SIG-M5 (cell line): ENCODE measurements at regions not wholly inside any gene's neighbourhood (a gene's known extent, or its start where the extent isn't known, plus 50 kb on each side); places are given as distances from the start of the nearest gene placed in this dataset.

Experiments
- DNase-seq: peaks from one replicate; lab custom pipeline; 2025; lab: John Stamatoyannopoulos, UW

DNA sequence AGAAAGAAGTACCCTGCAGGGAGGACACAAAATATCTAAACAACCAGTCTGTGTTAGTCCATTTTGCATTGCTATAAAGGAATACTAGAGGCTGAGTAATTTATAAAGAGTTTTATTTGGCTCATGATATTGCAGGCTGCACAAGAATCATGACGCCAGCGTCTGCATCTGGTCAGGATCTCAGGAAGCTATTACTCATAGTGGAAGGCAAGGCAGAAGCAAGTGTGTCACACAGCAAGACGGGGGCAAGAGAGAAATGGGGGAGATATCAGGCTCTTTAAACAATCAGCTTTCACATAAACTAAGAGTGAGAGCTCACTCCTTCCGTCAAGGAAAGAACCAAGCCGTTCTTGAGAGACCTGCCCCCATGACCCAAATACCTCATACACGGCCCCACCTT is 614.8 kb downstream of the ZIC1 start:
- no peak for DNase-seq

DNA sequence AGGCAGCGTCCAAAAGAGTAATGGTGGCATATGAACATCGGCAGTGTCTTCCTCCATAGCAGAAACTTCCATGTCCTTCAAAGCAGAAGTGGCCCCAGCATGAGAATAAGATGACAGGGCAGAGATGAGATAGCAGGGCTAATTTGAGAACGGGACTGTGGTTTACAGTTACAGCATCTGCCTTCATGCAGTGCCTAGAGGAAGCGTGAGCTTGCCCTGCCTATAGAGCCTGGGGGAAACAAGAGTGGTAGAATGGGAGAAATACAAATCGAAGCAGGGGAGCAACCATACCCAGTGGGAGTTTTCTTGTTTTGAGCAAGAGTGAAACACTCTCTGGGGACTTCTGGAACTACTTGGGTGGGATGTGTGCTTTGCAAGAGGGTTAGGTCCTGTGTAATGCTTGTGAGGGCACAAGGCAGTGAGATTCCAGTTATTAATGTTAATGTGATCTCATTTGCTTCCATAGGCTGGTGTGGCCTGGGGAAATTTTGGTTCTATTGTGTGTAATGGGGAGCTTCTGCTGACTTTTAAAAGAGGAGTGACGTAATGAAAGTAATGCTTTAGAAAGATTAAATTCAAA is 616.9 kb downstream of the ZIC1 start:
- no peak for DNase-seq

DNA sequence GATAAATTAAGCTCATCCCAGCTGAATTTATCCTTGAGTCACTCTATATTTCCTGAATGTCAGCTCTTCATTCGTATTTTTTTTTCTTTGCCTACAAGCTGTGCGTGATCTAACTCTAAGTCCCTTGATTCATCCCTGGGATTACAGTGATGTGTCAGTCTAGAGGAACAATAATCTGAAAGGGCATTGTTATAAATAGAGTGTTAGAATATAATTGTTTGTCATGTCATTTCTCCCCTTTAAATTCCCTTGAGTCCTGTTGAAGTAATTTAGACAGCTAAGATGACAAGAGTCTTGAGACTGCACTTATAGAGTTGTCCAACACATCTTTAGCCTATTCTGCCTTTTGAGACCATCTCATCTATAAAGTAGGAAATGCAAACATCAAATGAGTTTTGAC is 621.8 kb downstream of the ZIC1 start:
- no peak for DNase-seq

DNA sequence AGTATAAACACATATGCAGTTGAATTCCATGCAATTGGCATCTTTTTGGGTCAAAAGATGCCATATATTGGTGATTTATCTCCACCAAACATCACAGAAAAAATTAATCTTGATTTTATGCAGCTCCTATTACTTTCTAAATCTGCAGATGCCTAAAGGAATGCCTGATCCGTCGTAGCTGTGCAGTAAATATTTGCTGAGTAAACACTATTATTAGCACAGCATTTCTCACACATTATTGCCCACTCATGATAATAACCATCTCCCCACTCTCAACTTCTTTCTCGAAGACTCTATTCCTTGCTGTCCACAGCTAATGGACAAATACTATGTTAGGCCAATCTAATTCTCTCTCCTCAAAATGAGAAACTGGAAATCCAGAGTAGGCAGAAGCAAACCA is 625.2 kb downstream of the ZIC1 start:
- DNase-seq, result no peak

DNA sequence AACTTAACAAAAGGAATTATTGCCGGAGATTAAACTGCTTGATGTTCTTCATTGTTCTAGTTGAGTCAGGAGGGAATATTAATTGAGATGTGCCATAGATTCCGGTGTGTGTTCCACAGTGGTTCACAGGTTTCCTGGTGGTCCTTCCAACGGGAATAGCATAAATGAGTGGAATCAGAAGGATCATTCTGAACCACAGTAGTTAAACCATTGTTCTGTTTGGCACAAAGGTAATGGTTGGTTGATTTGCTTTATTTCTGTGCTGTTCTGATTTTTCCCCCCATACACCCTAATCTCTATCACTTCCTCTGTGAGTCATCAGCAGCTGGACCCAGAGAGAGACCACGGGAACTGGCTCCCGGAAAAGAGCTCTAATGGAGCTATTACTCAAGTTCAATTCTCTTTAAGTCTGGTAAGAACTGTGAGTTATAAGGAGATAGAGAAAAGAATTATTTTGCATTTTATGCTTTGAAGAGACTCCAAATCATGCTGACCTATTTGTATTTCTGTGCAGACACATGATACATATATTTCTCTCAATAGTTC is 627.2 kb downstream of the ZIC1 start:
- DNase-seq, result no peak

DNA sequence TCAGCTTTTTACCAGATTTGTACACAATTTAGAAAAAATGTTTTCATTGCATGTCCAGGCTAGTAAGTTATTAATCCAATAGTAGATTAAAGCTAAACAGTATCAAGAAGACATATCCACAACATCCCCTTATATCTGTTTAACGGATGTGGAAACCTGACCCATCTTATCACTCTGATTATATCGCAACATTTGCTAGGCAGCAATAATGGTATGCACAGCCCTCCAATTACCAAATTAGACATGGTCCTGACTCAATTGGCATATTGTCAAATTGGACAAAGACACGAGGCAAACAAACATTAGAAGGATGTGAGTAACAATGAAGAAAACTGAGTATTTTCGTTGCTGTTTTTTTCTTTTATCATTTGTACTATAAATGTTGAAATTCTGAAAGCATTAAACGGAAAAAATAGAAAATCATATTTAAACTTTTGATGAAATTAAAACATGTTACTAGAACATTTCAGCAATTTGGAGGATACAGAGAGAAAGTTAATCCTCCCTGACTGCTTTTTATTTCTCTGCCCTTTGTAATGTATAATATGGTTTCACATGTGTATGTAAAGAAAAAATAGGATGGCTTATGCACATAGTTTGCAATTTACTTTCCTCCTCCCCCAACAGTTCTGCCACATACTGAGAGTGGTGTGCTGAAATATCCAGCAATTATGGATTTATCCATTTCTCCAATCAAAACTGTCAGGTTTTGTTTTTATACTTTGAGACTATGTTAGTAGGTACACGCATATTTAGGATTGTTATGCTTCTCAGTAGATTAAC is 633.7 kb downstream of the ZIC1 start:
- no peak for DNase-seq

DNA sequence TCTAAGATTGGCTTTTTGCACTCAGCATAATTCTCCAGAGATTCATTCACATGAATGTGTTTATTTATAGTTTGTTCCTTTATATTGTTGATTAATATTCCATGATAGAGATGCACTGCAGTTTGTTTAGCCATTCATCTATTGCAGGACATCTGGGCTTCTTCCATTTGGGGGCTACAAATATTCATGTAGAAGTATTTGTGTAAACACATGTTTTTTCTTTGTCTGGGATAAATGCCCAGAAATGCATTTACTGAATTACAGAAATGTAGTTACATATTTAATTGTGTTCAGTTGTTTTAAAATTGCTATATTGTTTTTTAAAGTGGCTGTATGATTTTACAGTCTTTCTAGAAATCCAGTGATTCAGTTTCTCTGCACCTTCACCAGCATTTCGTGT is 635.0 kb downstream of the ZIC1 start:
- DNase-seq, result no peak

DNA sequence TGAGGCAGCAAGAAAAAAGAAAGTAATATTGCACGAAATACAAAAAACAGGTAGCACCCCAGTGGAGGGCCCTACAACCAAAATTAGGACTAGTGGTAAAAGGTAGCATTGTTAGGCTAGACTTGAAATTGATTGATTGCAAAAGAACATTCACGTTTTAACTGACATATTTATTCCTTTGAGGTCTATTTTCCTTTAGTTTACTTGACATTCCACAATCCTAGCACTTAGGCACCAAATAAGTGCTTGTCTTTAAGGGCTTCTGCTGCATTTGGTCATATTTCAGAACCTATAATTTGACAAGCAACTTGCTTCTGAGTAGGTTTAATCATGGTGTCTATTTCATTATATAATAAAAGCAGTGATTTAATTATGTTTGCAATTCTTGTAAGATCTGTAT is 642.7 kb upstream of the AGTR1 start:
- DNase-seq, result no peak

DNA sequence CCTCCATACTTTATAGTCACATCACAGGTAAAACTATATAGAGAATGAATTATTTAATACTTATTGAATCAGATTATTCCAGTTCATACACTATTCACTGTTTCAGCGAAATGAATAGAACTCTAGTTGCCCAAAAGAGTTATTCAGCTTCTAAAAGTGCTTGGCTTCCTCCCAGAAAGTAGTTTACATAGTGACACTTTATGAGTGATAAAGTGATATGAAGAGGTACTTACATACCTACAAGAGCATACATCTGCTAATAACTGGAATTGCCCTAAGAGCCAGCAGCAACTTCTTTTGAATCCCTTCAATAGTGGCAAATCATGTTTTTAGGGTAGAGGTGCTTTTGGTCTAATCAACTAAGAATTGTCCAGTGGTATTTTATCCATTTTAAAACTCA is 635.1 kb upstream of the AGTR1 start:
- DNase-seq, result no peak

DNA sequence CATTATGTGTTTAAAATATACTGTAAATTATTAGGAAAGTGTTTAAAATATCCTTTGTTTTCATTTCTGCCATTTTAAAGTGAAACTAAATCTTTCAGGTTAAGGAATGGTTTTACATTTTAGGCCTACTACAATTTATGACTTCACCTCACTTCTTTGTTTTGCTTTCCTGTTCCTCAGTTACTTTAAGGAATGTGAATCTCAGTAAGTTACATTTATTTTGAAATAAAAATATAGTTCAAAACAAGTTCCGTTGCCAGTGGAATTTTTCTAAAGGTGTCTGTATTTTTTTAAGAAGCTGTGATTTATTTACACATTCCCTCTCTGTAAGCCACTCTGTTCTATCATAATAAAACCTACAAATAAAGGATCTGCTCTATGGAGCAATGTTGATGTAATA is 630.9 kb upstream of the AGTR1 start:
- no peak for DNase-seq

DNA sequence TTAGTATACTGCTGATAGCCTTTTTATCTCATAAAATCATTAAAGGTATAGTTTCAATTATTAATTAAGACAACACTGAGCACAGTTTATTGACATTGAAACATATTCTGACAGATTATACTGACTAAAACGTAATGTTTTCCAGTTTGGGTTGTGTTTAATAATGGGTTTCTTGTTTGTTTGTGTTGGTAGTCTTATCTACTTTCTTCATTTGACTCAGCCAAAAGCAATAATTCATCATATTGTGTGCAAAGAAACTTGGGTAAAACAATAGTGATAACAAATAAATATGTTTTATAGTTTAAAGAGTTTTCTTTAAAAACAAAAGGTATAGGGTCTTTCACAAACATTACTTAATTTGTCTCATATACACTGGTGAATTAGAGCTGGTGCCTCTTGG is 629.2 kb upstream of the AGTR1 start:
- no peak for DNase-seq

DNA sequence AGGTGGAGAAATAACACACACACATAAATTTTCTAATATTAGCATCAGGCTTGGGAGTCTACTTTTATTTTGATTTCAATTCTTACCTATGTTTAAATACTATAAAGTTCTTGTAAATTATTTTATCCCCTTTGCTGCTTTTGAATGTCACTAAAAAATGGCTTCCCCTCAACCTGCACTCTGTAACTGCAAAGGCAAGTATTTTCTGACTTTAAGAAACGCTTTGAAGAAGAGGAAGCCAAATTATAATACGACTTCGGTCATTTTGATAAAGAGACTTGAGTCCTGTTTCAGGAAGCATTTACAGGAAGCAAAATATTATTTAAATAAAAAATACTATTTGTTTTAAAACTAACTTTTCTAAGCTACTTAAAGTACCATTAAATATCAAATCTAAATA is 627.7 kb upstream of the AGTR1 start:
- DNase-seq, result no peak

DNA sequence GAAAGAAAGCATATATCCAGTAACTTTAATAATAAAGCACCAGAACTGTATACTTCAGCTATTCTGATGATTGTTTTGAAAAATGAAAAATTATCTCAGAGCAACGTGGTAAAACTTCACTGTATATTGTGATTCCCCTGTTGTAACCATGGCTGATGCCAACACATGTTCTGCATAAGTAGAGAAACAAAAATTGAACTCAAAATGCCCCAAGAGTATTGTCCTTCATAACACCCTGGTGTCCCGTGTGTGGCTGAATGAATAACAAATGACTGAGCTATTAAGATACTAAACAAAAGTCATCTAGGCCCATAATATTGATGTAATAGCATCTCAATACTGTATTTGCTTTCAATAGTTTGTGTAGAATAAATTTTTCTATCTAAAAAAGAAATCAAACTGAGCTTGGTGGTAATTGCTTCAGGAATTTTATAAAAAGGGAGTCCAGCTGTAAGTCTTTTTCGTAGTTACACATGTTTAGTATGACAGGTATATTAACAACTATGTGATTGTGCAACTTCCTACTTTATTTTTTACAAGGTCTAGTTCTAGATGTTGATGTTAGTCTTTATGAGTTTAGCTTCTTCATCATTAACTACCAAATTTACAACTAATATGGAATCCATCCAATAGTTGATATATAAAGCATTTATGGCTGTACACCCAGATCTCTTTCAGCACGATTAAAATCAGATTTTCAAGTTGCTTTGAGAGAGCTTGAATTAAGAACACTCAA is 623.8 kb upstream of the AGTR1 start:
- no peak for DNase-seq

DNA sequence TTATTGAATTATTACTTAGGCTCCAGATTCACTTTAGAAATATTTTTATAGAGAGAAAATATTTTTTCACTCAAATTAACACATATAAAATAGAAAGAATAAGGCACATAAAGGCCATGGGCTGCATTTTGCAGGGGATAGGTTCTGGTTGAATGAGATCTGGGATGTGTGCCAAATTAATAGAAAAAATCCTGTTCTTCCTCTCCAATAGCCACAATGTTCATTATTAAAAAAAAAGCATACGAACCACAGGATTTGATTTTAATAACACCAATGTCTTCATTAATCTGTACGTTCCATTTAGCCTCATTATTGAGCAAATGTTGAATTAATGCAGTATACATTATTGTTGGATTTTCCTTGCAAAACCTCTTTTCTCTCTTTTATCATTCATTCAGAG is 622.8 kb upstream of the AGTR1 start:
- DNase-seq, result no peak

DNA sequence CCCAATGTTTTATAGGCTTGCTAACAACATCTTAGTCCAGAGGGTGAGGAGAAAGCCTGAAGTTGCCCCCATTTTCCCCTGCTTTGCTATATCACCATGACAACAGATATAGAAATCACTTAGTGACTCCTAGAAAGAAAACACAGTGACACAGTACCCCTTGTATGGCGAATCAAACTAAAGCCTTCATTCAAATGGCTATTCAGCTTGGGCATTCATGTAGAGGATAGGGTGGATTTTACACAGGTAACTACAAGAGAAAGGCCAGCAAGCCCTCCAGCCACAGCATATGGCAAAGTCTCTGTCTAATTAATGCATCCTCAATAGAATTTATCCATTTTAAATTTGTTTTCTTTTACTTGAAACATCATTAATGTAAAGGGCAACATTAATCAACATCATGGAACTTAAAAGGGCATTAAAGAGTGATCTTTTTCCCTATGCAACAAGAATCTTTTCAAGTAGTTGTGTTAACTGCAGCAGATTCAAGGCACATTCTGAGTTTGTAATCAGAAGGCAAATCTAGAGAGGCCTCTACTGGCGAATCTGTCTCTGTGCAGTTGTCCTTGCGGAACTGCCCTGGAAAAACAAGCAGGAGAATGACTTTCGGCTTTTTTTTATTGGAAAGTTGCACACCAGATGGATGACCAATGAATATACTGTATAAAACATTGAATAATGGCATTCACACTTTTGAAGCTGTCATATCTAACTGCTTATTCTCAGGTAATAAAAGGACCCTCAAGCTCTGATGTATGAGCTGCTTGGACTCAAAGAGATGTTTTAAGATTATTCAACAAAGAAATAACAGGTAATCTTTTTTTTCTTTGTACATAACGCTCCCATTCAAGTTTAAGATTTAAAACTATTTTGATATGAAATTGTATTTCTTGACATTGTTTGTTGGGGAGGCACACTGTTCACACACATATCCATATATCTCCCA is 621.7 kb upstream of the AGTR1 start:
- no peak for DNase-seq

DNA sequence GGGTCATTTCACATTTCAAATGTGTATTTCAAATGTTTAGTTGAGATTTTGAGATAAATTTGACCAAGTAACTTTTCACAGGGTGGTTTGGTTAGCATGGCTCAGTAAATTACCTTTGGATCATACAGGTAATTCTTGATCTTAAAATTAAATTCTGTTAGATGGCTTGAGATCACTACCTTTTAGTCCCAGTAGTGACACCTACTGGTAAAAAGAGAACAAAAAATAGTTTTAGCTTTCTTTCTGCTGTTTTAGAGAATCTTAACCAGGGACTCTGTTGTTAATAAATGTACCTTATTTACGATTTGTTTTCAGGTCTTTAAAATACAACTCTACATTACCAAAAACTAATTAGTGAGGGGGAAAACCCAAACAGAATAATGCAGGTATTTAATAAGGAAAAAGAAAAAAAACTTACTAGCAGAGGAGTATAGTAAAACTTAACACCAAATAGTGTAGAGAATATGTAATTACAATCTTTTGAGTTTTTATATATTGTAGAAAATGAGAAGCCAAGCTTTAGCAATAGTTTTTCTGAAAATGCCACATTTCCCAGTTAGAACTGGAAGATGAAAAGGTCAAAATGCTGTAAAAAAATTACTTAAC is 620.3 kb upstream of the AGTR1 start:
- DNase-seq, result no peak

DNA sequence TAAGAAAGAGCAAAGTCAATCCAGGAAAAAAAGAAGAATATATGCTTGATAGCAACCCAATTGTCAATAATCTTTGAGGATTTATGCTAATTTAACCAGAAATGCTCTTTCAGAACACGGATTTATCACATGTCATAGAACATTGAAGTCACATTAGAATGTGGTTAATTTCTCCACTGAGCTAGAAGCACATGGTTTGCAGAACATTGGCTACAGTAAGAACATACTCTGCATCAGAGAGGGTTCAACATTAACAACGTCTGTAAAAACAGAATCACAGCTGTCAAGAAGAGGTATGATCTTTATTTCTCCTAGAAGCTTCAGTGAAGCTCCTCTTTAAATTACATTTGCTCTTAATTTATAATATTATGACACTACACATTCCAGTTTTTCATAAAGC is 619.7 kb upstream of the AGTR1 start:
- no peak for DNase-seq

DNA sequence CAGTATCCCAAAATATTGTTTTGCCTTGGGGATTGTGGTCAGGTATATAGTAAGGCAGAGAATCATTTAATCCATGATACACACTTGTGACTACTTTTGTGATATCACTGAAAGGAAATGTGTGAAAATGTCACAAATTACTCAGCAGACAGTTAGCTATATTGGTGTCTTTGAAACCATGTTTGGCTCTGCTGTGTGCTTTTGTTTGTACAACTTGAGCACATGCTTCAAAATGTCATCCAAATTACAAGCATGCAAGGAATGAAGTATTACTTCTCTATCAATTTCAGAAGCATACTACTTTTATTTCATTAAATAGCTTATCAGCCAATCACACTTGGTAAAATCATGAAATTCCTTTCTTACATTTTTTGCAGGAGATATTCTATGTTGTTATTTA is 619.0 kb upstream of the AGTR1 start:
- no peak for DNase-seq

DNA sequence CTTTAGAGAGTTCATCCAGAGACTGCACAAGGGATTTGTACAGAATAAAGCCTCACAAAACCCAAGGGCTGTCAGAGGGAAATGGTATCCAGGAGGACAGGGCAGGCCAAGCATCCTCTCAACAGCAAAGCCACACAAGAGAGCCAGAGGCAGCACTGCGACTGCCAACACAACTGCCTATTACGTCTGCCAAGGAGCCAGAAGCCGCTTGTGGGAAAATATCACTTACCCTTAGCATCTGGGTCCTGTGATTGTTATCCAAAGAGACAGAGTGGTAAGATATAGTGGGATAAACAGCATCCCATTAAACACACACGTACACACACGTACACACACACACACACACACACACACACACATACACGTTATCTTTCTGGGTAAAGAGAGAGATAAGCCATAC is 618.3 kb upstream of the AGTR1 start:
- no peak for DNase-seq

DNA sequence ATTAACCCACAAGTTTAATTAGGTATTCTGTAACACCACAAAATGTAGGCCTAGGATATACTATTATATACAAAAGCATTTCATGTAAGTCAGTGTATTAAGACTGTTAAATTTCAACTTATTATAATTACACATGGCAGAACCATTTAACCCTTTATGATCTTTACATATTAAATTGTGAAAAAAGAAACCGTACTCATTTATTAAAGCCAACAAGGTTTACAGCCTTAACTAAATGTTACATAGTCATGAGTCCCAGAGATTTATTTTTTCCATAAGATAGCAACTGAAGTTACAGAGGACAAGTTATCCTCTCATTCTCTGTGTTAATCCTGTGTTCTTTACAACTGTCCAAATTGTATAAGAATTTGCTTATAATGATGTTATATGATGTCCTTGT is 615.8 kb upstream of the AGTR1 start:
- no peak for DNase-seq

DNA sequence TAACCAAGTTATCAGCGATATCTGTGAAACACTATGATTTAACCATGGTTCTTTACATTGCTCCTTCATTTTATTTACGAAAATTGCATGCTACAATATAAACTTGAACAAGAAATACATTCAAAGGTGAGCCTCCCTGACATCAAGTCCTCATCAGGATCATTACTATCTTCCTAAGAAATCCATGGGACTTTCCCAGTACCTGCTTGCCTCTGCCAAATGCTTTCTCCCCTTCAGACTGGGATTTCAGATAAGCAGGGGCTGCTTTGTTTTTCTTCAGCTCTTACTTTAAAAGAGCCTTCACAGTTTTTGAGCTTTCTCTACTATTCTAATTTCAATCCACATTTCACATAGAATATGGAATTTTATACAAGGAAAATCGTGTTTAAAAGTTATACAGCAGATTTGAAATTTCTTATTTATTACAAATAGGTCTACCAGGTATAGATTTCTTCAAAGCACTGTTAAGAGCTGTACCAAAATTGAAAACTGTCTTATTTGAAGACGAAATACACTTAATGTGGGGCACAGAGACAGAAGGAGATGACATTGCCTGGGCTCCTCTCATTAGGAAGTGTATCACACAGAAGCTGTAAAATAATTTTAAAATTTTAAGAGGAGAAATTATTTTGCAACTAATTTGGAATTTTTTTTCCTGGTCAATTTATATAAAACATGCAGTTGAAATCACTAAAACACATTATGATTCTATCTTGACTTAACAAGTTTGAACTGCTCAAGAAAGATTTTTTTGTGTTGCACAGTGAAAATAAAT is 615.0 kb upstream of the AGTR1 start:
- DNase-seq, result no peak
